ENCODE measurements at regions not wholly inside any gene's neighbourhood (a gene's known extent, or its start where the extent isn't known, plus 50 kb on each side); places are given as distances from the start of the nearest gene placed in this dataset.
"Not testable (repeated sequence)": the region's sequence is repeated elsewhere in the genome, so short reads cannot be mapped to it uniquely, and the experiment has no call there.

DNA sequence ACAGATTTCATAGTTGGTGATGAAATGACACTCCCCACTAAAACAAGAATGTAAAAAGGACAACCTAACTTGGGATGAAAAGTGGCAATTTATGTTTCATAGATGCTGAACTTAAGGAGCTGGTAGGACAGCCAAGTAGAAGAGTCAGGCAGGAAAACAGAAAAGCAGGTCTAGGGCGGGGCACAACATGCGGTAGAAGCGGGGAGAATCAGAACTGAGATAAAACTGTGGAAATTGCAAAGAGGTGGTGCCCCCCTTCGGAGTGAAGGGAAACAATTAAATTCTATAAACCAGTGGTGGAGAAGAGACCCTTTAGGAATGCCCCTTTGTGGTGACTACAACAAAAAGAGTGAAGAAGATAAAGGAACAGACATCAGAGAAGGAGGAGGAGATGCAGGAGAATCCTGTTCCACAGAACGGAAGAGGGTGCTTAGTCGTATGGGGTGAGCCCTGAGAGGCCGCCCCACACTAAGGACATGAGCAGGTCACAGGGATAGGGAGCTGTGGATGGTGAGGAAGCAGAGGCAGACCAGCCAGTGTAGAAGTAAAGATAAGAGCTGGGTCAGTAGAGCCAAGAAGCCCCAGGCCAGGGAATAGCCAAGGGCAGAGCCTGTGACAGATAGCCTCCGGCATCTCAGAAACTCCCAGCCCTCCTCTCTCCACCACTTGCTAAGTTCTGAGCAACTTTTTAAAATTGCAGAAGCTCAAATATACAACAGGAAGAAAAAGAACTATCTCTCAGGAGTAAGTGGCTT, 100.3 kb upstream of the DOCK9 start:
- DNase-seq: no peak

DNA sequence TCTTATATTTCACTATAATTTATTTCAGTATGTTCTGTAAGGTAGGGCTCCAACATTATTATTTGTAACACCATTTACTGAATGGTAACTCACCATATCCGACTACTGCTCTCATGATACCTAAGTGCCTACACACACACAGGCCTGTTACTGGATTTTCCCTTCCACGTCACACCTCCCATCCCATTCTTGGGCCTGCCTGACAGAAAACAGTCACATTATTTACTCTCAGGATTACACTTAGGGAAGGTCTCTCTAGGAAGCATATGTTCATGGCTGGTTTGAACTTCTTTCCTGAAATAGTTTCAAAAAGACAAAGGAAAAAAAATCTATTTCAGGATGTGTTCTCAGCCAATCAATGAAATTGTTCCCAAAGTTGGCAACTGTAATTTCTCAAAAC, 102.3 kb upstream of the DOCK9 start:
- DNase-seq: no peak

DNA sequence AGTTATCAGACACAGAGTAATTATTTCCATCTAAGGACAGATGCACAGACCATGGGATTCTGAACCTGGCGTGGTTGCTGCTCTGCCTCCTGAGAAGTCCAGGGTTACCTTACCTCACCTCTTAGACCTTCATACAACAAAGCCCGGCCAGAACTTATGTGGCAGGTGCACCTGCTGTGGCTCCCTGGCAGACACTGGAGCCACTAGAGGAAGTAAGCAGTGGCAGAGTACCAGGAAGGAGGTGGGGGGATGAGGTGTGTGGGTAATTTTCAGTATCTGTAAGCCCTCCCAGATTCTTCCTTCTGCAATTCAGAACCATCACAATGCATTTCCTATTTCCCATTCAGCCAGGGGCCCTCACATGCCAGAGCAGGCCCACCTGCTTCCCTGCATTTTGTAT, 106.1 kb upstream of the DOCK9 start:
- DNase-seq: no peak

DNA sequence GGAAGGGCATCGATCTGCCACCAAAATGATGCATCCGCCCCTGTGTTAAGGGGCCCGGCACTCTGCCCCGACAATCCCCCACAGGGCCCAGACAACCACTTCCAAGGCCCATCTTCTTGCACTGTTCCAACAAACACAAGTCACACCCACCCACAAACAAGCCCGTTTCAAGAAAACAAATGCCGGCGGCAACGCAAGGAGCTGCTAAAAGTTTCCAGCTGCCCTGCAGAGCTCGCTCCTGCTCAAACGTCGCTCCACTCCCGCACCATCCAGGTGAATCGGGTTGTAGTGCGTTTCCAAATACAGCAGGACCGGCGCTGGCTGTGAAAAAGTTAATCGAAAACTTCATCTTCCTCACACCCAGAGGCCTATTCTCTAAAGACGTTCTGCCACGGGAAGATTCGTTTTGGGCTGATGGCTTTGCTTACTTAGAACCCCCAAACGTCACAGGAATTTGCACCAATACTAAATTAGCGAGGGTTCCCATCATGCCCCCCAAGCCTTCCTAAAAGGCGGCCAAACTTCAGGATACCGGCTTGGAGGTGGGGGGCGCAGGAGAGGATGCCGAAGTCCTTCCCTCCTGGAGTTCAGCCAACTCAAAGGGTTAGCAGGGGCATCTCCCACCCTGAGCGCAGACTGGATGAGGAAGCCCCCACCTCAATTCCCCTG, 107.4 kb upstream of the DOCK9 start:
- peak; percentile 30 for DNase-seq

DNA sequence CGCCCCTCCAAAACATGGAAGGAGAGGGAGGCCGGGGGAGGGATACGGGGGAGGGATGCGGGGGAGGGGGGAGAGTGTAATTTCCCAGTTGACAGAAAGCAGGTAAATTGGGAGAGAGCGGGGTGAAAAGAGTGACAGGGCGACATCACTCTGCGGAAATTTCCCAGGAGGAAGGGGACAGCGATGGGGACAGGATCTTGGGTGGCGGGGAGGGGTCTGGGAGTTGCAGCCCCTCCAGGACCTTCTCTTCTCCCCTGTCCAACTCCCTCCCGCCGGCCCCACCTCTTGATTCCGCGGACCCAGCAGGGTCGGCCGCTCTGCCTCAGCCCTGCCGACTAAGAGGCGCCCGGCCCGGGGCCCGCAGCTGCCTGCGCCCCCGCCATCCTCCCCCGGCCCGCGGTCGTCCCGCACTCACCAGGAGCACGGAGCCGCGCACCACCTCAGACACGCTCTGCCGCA, 108.0 kb upstream of the DOCK9 start:
- no peak for DNase-seq

DNA sequence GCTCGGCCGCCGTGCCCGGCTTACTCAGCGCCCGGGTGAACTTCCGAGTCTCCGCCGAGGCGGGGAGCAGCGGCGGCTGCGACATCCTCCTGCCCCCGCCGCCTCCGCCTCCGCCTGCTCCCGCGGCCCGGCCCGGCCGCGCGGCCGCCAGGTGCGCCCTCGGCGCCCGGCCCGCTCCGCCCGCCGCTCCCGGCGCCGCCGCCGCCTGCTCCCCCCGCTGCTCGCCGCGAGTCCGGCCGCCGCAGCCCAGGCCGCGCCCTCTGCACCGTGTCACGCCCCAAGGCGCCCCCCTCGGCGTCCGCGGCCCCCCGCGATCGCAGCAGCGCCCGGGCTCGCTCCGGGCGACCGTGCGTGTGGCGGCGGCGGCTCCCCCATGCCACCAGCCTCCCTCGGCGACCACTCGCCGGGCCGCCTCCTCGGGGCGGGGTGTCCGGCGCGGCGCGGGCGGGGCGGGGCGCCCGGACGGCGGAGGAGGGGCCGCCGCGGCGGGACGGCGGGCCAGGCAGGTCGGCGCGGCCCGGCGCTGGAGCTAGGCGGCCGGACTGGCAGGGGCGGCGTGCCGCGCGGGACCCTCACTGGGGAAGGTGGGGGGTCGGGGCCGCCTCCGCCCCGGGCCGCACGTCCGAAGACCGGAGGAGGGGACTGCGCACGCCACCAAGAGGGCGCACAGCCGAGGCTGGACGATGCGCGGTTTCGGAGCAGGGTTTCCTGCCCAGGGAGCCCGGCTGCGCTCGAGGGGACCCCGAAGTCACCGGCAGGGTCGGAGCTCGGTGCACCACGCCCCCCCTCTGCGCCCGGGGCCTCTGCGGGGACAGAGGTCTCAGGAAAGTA, 108.6 kb upstream of the DOCK9 start:
- DNase-seq: peak; percentile 68

- DNase-seq: peak; percentile 91
Observed at GRCh38 chr13:99087098-99087953, 109.5 kb upstream of the DOCK9 start.

DNA sequence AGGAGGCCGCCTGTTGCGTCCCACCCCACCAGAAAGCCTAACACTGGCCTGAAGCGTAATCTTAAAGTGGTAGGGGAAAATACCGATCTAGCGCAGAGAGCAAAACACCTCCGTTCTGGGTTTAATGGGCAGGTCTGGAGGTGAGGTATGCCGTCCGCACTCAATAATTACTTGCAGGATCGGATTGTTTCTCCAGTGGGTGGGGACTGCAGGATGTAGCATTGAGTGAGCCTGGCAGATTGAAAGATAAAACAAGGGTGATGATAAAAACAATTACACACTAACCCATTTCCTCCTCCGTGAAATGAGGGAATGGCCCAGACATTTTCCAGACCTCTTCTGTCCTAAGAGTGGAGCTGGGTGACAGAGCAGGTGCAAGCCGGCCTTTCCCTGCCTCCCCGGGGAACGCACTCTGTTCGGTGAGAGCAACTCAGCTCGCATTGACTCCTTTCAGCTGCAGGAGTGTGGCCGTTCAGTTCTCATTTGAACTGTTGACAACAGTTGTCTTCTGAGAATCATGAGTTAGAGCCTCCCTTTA, 110.2 kb upstream of the DOCK9 start:
- DNase-seq: peak; percentile 20

DNA sequence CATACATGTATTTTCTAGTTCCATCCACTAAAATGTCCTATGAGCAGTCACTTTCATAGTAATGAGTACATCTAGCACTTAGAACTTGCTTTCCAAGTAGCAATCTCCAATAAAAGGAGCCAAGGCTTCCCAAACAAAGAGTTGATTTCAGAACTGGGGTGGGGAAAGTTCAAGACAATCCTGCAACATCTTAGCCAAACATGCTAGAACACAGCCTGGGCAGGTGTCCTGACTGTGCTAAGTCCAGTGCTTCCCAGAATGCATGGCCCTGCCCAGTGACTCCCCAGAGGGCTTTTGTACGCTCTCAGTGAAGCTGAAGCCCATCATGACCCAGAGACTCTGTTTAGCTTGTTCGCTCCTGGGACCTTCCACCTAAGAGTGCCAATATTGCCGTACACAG, 106.7 kb upstream of the UBAC2 start:
- DNase-seq: no peak

DNA sequence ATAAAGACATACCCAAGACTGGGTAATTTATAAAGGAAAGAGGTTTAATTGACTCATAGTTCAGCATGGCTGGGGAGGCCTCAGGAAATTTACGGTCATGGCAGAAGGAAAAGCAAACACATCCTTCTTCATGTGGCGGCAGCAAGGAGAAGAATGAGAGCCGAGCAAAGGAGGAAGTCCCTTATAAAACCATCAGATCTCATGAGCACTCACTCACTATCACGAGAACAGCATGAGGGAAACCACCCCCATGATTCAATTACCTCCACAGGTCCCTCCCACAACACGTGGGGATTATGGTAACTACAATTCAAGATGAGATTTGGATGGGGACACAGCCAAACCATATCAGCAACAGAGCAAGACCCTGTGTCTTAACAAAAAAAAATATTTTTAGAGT, 98.8 kb upstream of the UBAC2 start:
- DNase-seq: not testable (repeated sequence)

GRCh38 chr13:99103536-99103935, 97.1 kb upstream of the UBAC2 start:
- no peak for DNase-seq

DNA sequence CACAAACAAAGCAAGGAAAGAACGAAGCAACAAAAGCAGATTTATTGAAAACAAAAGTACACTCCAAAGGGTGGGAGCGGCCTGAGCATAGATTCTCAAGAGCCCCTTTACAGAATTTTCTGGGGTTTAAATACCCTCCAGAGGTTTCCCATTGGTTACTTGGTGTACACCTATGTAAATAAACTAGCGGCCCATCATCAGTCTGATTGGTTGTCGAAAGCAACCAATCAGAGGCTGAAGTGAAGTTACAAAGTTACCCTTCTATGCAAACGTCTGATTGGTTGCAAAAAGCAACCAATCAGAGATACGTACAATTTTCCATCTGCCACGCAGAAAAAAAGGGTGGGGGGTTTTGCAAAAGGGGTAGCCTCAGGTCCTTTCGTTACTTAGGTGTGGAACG, 96.3 kb upstream of the UBAC2 start:
- DNase-seq: no peak

- DNase-seq: no peak
Observed at GRCh38 chr13:99105160-99105559, 95.5 kb upstream of the UBAC2 start.

GRCh38 chr13:99113351-99113750, 87.3 kb upstream of the UBAC2 start:
- DNase-seq: no peak

DNA sequence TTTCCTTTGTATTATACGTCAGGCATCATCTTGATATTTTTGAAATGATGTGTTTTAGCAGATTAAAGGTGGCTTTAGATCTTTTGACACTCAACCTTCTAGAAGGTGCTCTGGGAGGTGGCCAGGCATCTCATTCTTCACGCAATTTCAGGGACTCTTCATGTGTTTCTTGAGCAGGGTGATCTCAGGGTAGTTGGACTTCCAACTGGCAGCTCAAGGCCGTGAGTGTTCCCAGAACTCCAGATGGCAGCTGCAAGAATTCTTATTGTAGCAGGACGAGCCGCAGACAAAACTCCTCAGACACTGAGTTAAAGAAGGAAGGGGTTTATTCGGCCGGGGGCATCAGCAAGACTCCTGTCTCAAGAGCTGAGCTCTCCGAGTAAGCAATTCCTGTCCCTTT, 82.5 kb upstream of the UBAC2 start:
- no peak for DNase-seq

- DNase-seq: no peak
Observed at GRCh38 chr13:99119656-99120055, 81.0 kb upstream of the UBAC2 start.

DNA sequence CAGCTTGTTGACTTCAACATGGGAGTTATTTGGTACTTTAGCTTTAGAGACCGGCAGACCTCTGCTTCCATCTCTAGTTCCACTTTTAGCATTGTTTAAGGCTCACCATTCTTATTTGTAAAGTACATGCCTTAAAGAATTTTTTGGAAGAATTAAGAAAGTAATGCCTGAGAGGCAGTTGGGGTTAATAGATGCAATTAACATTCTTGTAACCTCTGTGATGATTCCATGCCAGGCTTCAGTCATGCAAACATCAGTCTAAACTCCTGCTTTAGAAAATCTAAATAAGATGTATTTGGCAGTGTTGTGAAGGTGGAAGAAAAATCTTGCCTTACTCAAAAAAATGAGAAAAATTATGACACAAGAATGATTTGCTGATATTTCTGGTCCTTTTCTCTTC, 79.9 kb upstream of the UBAC2 start:
- no peak for DNase-seq

DNA sequence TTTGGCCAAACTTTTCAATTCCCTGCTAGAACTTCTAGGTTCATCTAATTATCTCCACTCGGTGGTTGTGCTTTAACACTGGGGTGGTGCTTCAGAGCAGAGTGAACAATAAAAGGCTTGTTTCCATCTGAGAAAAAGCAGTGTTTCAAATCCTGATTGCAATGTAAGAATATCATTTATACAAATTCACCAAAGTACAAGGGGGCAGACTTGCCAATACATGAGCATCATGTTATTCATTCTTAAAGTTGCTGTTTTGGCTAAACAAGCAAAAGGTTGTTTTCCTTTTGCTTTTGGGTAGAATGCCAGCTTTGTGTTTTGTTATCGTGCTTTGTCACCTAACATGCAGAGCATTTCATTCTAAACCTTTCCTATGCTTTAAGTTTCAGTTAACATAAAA, 78.5 kb upstream of the UBAC2 start:
- DNase-seq: no peak

DNA sequence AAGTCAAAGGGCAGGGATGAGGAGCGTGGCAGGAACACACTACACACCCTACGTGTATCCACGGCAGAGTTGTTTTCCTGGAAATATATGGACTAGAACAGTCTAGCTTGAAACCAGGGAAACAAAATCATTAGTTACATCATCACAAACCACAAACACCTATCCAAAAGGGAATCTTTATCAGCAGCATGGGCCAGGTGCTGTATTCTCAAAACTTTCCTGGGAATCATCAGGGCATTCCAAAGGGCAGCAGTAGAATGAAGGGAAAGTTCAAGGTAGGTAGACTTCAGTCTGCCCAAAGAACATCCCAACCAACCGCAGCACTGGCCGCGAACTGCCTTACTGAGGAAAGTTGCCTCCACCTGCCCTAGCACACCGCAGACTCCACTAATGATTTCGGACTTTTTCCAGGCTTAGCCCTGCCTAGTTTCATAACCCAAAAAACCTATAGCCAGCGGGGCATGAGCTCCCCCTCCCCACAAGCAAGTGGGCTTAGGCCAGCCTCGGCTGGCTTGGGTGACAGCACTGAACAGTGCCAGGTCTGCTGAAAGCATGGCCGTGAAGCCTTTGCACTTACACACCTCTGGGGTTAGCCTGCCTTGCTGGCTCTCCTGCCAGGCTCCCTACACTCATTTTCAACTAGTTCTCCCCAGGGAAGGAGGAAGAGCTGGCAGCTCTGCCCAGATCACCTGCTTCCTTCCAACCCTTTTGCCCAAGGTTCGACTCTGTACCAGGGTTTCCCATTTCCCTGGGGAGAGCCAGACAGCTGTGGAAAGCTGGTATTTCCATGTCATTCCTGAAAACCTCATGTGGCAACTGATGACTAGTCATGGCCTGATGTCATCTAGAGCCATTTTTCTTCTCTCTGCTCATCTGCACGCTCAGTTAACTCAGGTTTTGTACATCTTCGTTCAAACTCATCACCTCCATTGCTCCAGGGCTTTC, 77.3 kb upstream of the UBAC2 start:
- no peak for DNase-seq

DNA sequence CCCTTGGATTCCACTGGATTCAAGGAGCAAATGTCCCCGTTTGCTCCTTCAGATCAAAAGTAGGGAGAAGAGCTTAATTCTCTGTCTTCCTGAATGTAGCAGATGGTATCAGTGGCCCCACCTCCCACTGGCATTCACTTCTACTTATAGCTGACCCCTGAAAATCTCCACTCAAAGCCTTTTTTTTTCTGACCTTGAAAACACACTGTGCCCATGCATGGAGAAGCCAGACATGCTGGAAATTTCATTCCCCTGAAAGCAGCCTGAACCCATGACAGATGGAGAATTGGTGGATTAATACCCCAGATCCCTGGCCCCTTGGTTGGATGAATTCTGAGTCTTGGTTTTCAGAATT, 76.6 kb upstream of the UBAC2 start:
- DNase-seq: no peak

- peak; percentile 2 for DNase-seq
Observed at GRCh38 chr13:99124794-99125316, 75.8 kb upstream of the UBAC2 start.

Data from T-helper 9 cell (primary cell).